H1 (cell line): ENCODE measurements at regions not wholly inside any gene's neighbourhood (a gene's known extent, or its start where the extent isn't known, plus 50 kb on each side); places are given as distances from the start of the nearest gene placed in this dataset.

Source experiments
- EGR1 ChIP-seq: IDR thresholded peaks from 2 replicates; pipeline ENCODE4 v1.6.1; 2011; ENCODE audit warnings: low read depth, low read length, borderline replicate concordance
- KDM4A ChIP-seq: IDR thresholded peaks from one replicate; pipeline ENCODE4 v1.7.1; 2012; ENCODE audit warnings: low read depth, mild to moderate bottlenecking, moderate library complexity, low read length, inconsistent platforms; ENCODE audit not compliant: severe bottlenecking
- MAFK ChIP-seq: IDR thresholded peaks from 2 replicates; pipeline ENCODE4 v1.6.1; 2012; ENCODE audit warnings: low read depth, mild to moderate bottlenecking, improper control_type of control experiment, low read length
- NANOG ChIP-seq: IDR thresholded peaks from 2 replicates; pipeline ENCODE4 v1.6.1; 2011; ENCODE audit warnings: low read length, low read depth, mild to moderate bottlenecking, inconsistent platforms; ENCODE audit not compliant: insufficient read depth, poor library complexity, severe bottlenecking
- NRF1 ChIP-seq: IDR thresholded peaks from 2 replicates; pipeline ENCODE4 v1.6.1; 2011; ENCODE audit warnings: mild to moderate bottlenecking, low read depth, low read length, improper control_type of control experiment
- RNF2 ChIP-seq: fragments of 200-900, 300-1000 bp; sonication (generic); IDR thresholded peaks from 2 replicates; pipeline ENCODE4 v1.7.1; 2016; ENCODE audit warnings: borderline replicate concordance, low read depth, mild to moderate bottlenecking, antibody characterized with exemption, low read length; ENCODE audit not compliant: poor library complexity, severe bottlenecking; ENCODE audit errors: missing control alignments
- SIX5 ChIP-seq: IDR thresholded peaks from 2 replicates; pipeline ENCODE4 v1.6.1; 2011; ENCODE audit warnings: mild to moderate bottlenecking, low read depth, low read length
- TAF7 ChIP-seq: optimal IDR thresholded peaks from 2 replicates; pipeline ENCODE3; 2011; ENCODE audit warnings: low read depth, mild to moderate bottlenecking, inconsistent platforms, low read length, moderate library complexity, borderline replicate concordance
- TBP ChIP-seq: IDR thresholded peaks from 2 replicates; pipeline ENCODE4 v1.6.1; 2011; ENCODE audit warnings: low read depth, low read length, improper control_type of control experiment
- TF ChIP-seq, protein P1 (sequence below): fragments of 300-600 bp; sonication (generic); IDR thresholded peaks from 2 replicates; pipeline ENCODE4 v1.7.1; 2012; ENCODE audit warnings: low read length, moderate library complexity, mild to moderate bottlenecking, inconsistent platforms; ENCODE audit not compliant: insufficient replicate concordance

- TF ChIP-seq, protein P1, sequence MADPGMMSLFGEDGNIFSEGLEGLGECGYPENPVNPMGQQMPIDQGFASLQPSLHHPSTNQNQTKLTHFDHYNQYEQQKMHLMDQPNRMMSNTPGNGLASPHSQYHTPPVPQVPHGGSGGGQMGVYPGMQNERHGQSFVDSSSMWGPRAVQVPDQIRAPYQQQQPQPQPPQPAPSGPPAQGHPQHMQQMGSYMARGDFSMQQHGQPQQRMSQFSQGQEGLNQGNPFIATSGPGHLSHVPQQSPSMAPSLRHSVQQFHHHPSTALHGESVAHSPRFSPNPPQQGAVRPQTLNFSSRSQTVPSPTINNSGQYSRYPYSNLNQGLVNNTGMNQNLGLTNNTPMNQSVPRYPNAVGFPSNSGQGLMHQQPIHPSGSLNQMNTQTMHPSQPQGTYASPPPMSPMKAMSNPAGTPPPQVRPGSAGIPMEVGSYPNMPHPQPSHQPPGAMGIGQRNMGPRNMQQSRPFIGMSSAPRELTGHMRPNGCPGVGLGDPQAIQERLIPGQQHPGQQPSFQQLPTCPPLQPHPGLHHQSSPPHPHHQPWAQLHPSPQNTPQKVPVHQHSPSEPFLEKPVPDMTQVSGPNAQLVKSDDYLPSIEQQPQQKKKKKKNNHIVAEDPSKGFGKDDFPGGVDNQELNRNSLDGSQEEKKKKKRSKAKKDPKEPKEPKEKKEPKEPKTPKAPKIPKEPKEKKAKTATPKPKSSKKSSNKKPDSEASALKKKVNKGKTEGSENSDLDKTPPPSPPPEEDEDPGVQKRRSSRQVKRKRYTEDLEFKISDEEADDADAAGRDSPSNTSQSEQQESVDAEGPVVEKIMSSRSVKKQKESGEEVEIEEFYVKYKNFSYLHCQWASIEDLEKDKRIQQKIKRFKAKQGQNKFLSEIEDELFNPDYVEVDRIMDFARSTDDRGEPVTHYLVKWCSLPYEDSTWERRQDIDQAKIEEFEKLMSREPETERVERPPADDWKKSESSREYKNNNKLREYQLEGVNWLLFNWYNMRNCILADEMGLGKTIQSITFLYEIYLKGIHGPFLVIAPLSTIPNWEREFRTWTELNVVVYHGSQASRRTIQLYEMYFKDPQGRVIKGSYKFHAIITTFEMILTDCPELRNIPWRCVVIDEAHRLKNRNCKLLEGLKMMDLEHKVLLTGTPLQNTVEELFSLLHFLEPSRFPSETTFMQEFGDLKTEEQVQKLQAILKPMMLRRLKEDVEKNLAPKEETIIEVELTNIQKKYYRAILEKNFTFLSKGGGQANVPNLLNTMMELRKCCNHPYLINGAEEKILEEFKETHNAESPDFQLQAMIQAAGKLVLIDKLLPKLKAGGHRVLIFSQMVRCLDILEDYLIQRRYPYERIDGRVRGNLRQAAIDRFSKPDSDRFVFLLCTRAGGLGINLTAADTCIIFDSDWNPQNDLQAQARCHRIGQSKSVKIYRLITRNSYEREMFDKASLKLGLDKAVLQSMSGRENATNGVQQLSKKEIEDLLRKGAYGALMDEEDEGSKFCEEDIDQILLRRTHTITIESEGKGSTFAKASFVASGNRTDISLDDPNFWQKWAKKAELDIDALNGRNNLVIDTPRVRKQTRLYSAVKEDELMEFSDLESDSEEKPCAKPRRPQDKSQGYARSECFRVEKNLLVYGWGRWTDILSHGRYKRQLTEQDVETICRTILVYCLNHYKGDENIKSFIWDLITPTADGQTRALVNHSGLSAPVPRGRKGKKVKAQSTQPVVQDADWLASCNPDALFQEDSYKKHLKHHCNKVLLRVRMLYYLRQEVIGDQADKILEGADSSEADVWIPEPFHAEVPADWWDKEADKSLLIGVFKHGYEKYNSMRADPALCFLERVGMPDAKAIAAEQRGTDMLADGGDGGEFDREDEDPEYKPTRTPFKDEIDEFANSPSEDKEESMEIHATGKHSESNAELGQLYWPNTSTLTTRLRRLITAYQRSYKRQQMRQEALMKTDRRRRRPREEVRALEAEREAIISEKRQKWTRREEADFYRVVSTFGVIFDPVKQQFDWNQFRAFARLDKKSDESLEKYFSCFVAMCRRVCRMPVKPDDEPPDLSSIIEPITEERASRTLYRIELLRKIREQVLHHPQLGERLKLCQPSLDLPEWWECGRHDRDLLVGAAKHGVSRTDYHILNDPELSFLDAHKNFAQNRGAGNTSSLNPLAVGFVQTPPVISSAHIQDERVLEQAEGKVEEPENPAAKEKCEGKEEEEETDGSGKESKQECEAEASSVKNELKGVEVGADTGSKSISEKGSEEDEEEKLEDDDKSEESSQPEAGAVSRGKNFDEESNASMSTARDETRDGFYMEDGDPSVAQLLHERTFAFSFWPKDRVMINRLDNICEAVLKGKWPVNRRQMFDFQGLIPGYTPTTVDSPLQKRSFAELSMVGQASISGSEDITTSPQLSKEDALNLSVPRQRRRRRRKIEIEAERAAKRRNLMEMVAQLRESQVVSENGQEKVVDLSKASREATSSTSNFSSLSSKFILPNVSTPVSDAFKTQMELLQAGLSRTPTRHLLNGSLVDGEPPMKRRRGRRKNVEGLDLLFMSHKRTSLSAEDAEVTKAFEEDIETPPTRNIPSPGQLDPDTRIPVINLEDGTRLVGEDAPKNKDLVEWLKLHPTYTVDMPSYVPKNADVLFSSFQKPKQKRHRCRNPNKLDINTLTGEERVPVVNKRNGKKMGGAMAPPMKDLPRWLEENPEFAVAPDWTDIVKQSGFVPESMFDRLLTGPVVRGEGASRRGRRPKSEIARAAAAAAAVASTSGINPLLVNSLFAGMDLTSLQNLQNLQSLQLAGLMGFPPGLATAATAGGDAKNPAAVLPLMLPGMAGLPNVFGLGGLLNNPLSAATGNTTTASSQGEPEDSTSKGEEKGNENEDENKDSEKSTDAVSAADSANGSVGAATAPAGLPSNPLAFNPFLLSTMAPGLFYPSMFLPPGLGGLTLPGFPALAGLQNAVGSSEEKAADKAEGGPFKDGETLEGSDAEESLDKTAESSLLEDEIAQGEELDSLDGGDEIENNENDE, result no peak
- TF ChIP-seq KDM4A (no peak), SIX5 (no peak), EGR1 (no peak), MAFK (no peak), NANOG (no peak), TBP (no peak), RNF2 (no peak), NRF1 (no peak), TAF7 (no peak)
These were observed 463.9 kb upstream of the HS6ST1 start (continued) for GRCh38 chr2:128782411-128783192.
